GM23338 (cell line): ENCODE measurements at regions not wholly inside any gene's neighbourhood (a gene's known extent, or its start where the extent isn't known, plus 50 kb on each side); places are given as distances from the start of the nearest gene placed in this dataset.

Experiments
- ATAC-seq: fragments of 200-7000 bp; cut with Tn5 transposase; 3 replicates; pipeline ENCODE4 v1.9.1; 2020
- DNase-seq: peaks from one replicate; pipeline ENCODE4 v3.0.0-alpha.2; 2015; ENCODE audit warnings: low spot score
- H2AFZ ChIP-seq: fragments of 200-600 bp; sonication (generic); 2 replicates; pipeline ENCODE4 v1.8.0; 2016; ENCODE audit warnings: antibody characterized with exemption, mild to moderate bottlenecking, moderate library complexity
- H3F3A ChIP-seq: fragments of 200-600 bp; sonication (generic); replicated peaks from 2 replicates; pipeline ENCODE4 v1.8.0; 2017; ENCODE audit warnings: antibody characterized with exemption, mixed run types, low read depth
- H3K27ac ChIP-seq: fragments of 200-600 bp; sonication (generic); 2 replicates; pipeline ENCODE4 v1.6.1; 2016; ENCODE audit warnings: low read depth
- H3K27me3 ChIP-seq: fragments of 200-600 bp; sonication (generic); 2 replicates; pipeline ENCODE4 v1.8.0; 2016; ENCODE audit warnings: mild to moderate bottlenecking, mixed run types, moderate library complexity; ENCODE audit not compliant: insufficient read depth
- H3K36me3 ChIP-seq: fragments of 200-600 bp; sonication (generic); 2 replicates; pipeline ENCODE4 v1.8.0; 2016; ENCODE audit warnings: mild to moderate bottlenecking; ENCODE audit not compliant: insufficient read depth
- H3K4me1 ChIP-seq: fragments of 200-600 bp; sonication (generic); 2 replicates; pipeline ENCODE4 v1.8.0; 2016; ENCODE audit warnings: mild to moderate bottlenecking, moderate library complexity; ENCODE audit not compliant: insufficient read depth
- H3K4me2 ChIP-seq: fragments of 200-600 bp; sonication (generic); 2 replicates; pipeline ENCODE4 v1.7.1; 2017; ENCODE audit warnings: mixed run types
- H3K4me3 ChIP-seq: fragments of 200-600 bp; sonication (generic); 2 replicates; pipeline ENCODE4 v1.6.1; 2016; ENCODE audit warnings: mixed run types
- H3K79me2 ChIP-seq: fragments of 200-600 bp; sonication (generic); replicated peaks from 2 replicates; pipeline ENCODE4 v1.8.0; 2017; ENCODE audit warnings: mild to moderate bottlenecking; ENCODE audit not compliant: insufficient read depth
- H3K9me2 ChIP-seq: fragments of 200-600 bp; sonication (generic); 2 replicates; pipeline ENCODE4 v1.8.0; 2017; ENCODE audit not compliant: insufficient read depth
- H4K20me1 ChIP-seq: fragments of 200-600 bp; sonication (generic); replicated peaks from 2 replicates; pipeline ENCODE4 v1.8.0; 2017; ENCODE audit warnings: mild to moderate bottlenecking; ENCODE audit not compliant: insufficient read depth
- H3K27ac Mint-ChIP-seq: 2 replicates; pipeline ENCODE4 v1.8.0; 2020; ENCODE audit warnings: inconsistent platforms, mild to moderate bottlenecking, moderate library complexity, mixed read lengths
- H3K27me3 Mint-ChIP-seq: 3 replicates; pipeline ENCODE4 v1.8.0; 2022; ENCODE audit warnings: low read depth, mild to moderate bottlenecking, moderate library complexity, mixed read lengths, inconsistent platforms; ENCODE audit not compliant: insufficient read depth, poor library complexity
- H3K36me3 Mint-ChIP-seq: 3 replicates; pipeline ENCODE4 v1.8.0; 2021; ENCODE audit warnings: low read depth, mild to moderate bottlenecking, inconsistent platforms, moderate library complexity, mixed read lengths
- H3K4me1 Mint-ChIP-seq: 3 replicates; pipeline ENCODE4 v1.8.0; 2020; ENCODE audit warnings: mild to moderate bottlenecking, inconsistent platforms, mixed read lengths
- H3K4me3 Mint-ChIP-seq: 3 replicates; pipeline ENCODE4 v1.8.0; 2021; ENCODE audit warnings: moderate library complexity, mild to moderate bottlenecking, inconsistent platforms, mixed read lengths
- H3K9me3 Mint-ChIP-seq: 3 replicates; pipeline ENCODE4 v1.8.0; 2020; ENCODE audit warnings: moderate library complexity, mild to moderate bottlenecking, inconsistent platforms, mixed read lengths
- CREB1 ChIP-seq: fragments of 250-450 bp; sonication (Bioruptor Pico); IDR thresholded peaks from 2 replicates; pipeline ENCODE4 v1.5.0; 2020; ENCODE audit warnings: low read depth, mild to moderate bottlenecking, moderate library complexity
- EZH2 ChIP-seq: fragments of 200-600 bp; sonication (generic); IDR thresholded peaks from one replicate; pipeline ENCODE4 v1.8.0; 2017; ENCODE audit warnings: antibody characterized with exemption, mild to moderate bottlenecking, low read depth; ENCODE audit not compliant: unreplicated experiment
- EZH2phosphoT487 ChIP-seq: fragments of 200-600 bp; sonication (generic); IDR thresholded peaks from one replicate; pipeline ENCODE4 v1.8.1; 2018; ENCODE audit warnings: antibody characterized with exemption; ENCODE audit not compliant: unreplicated experiment
- JUNB ChIP-seq: IDR thresholded peaks from one replicate; pipeline ENCODE4 v1.6.1; 2016; ENCODE audit warnings: antibody characterized with exemption; ENCODE audit not compliant: unreplicated experiment
- NANOG ChIP-seq: IDR thresholded peaks from 2 replicates; pipeline ENCODE4 v1.6.1; 2016; ENCODE audit warnings: antibody characterized with exemption, borderline replicate concordance
- POLR2AphosphoS5 ChIP-seq: IDR thresholded peaks from 2 replicates; pipeline ENCODE4 v1.6.1; 2016; ENCODE audit warnings: antibody characterized with exemption, low read depth
- STAT1 ChIP-seq: IDR thresholded peaks from one replicate; pipeline ENCODE4 v1.6.1; 2016; ENCODE audit warnings: antibody characterized with exemption; ENCODE audit not compliant: unreplicated experiment
- ZNF114 ChIP-seq: fragments of 250-450 bp; sonication (Bioruptor Pico); IDR thresholded peaks from 2 replicates; pipeline ENCODE4 v1.5.0; 2020; ENCODE audit warnings: mild to moderate bottlenecking, moderate library complexity
- ZNF331 ChIP-seq: fragments of 250-450 bp; sonication (Bioruptor Pico); IDR thresholded peaks from 2 replicates; pipeline ENCODE4 v1.5.0; 2020; ENCODE audit warnings: low read depth, mild to moderate bottlenecking, moderate library complexity
- TF ChIP-seq, protein P1 (sequence below), 2 experiments: fragments of 200-600 bp in 1 of 2; sonication (generic) in 1 of 2; conservative IDR thresholded peaks; 2 replicates each; pipeline versions ENCODE4 v1.5.1 to v1.6.1; 2016 to 2017; ENCODE audit warnings: antibody characterized with exemption in 2 of 2, low read depth in 2 of 2, mild to moderate bottlenecking in 2 of 2, moderate library complexity in 1 of 2
- TF ChIP-seq, protein P2 (sequence below): IDR thresholded peaks from 2 replicates; pipeline ENCODE4 v1.6.1; 2016; ENCODE audit warnings: antibody characterized with exemption
- TF ChIP-seq, protein P3 (sequence below): IDR thresholded peaks from one replicate; pipeline ENCODE4 v1.6.1; 2018; ENCODE audit warnings: antibody characterized with exemption; ENCODE audit not compliant: unreplicated experiment
- TF ChIP-seq, protein P4 (sequence below): fragments of 250-450 bp; sonication (Bioruptor Pico); IDR thresholded peaks from 2 replicates; pipeline ENCODE4 v1.5.0; 2020; ENCODE audit warnings: mild to moderate bottlenecking, moderate library complexity

DNA sequence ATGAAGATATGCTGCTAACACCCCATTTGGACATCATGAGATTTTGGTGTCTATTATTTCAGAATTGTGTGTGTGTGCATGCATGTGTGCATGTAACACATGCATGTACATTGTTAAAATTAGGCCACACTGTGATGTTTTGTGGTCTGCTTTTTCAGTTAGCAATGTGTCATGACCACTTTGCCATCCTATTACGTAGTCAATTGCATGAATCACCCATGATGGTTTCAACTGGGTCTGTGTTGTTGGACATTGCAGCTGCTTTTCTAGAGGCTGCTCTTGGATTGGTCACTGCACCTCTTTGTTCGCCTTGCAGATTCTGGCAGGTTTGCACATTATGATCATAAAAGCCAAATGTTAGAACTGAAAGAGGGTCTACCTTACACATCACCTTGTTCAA lies 101.0 kb upstream of the THBS1 start:
- ATAC-seq, result no peak
- Histone ChIP-seq H3K4me1 (no peaks in the 10 kb centered on the region), H4K20me1 (no peaks in the 10 kb centered on the region), H3K79me2 (no peaks in the 10 kb centered on the region), H3K4me2 (no peak overlapping the region), H3F3A (no peaks in the 10 kb centered on the region), H3K9me2 (no peaks in the 10 kb centered on the region), H3K36me3 (no peaks in the 10 kb centered on the region), H3K27ac (no peak overlapping the region), H3K27me3 (no peaks in the 10 kb centered on the region), H2AFZ (no peak overlapping the region), H3K4me3 (no peak overlapping the region)
- no peak overlapping the region for H3K4me3 Mint-ChIP-seq
- no peak for DNase-seq
- TF ChIP-seq, protein P1, sequence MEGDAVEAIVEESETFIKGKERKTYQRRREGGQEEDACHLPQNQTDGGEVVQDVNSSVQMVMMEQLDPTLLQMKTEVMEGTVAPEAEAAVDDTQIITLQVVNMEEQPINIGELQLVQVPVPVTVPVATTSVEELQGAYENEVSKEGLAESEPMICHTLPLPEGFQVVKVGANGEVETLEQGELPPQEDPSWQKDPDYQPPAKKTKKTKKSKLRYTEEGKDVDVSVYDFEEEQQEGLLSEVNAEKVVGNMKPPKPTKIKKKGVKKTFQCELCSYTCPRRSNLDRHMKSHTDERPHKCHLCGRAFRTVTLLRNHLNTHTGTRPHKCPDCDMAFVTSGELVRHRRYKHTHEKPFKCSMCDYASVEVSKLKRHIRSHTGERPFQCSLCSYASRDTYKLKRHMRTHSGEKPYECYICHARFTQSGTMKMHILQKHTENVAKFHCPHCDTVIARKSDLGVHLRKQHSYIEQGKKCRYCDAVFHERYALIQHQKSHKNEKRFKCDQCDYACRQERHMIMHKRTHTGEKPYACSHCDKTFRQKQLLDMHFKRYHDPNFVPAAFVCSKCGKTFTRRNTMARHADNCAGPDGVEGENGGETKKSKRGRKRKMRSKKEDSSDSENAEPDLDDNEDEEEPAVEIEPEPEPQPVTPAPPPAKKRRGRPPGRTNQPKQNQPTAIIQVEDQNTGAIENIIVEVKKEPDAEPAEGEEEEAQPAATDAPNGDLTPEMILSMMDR (conservative IDR thresholded peaks at IDR 0.05; ENCODE audit: low read depth in 2 of 2), result no peak
- TF ChIP-seq ZNF114 (CRISPR knock-in tag) (no peak), POLR2AphosphoS5 (no peak), CREB1 (no peak), JUNB (no peak), EZH2phosphoT487 (no peak), NANOG (no peak), STAT1 (no peak), EZH2 (no peak), ZNF331 (no peak)
- TF ChIP-seq, protein P2, sequence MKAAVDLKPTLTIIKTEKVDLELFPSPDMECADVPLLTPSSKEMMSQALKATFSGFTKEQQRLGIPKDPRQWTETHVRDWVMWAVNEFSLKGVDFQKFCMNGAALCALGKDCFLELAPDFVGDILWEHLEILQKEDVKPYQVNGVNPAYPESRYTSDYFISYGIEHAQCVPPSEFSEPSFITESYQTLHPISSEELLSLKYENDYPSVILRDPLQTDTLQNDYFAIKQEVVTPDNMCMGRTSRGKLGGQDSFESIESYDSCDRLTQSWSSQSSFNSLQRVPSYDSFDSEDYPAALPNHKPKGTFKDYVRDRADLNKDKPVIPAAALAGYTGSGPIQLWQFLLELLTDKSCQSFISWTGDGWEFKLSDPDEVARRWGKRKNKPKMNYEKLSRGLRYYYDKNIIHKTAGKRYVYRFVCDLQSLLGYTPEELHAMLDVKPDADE, result no peak
- TF ChIP-seq, protein P3, sequence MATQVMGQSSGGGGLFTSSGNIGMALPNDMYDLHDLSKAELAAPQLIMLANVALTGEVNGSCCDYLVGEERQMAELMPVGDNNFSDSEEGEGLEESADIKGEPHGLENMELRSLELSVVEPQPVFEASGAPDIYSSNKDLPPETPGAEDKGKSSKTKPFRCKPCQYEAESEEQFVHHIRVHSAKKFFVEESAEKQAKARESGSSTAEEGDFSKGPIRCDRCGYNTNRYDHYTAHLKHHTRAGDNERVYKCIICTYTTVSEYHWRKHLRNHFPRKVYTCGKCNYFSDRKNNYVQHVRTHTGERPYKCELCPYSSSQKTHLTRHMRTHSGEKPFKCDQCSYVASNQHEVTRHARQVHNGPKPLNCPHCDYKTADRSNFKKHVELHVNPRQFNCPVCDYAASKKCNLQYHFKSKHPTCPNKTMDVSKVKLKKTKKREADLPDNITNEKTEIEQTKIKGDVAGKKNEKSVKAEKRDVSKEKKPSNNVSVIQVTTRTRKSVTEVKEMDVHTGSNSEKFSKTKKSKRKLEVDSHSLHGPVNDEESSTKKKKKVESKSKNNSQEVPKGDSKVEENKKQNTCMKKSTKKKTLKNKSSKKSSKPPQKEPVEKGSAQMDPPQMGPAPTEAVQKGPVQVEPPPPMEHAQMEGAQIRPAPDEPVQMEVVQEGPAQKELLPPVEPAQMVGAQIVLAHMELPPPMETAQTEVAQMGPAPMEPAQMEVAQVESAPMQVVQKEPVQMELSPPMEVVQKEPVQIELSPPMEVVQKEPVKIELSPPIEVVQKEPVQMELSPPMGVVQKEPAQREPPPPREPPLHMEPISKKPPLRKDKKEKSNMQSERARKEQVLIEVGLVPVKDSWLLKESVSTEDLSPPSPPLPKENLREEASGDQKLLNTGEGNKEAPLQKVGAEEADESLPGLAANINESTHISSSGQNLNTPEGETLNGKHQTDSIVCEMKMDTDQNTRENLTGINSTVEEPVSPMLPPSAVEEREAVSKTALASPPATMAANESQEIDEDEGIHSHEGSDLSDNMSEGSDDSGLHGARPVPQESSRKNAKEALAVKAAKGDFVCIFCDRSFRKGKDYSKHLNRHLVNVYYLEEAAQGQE, result no peak
- TF ChIP-seq, protein P4, sequence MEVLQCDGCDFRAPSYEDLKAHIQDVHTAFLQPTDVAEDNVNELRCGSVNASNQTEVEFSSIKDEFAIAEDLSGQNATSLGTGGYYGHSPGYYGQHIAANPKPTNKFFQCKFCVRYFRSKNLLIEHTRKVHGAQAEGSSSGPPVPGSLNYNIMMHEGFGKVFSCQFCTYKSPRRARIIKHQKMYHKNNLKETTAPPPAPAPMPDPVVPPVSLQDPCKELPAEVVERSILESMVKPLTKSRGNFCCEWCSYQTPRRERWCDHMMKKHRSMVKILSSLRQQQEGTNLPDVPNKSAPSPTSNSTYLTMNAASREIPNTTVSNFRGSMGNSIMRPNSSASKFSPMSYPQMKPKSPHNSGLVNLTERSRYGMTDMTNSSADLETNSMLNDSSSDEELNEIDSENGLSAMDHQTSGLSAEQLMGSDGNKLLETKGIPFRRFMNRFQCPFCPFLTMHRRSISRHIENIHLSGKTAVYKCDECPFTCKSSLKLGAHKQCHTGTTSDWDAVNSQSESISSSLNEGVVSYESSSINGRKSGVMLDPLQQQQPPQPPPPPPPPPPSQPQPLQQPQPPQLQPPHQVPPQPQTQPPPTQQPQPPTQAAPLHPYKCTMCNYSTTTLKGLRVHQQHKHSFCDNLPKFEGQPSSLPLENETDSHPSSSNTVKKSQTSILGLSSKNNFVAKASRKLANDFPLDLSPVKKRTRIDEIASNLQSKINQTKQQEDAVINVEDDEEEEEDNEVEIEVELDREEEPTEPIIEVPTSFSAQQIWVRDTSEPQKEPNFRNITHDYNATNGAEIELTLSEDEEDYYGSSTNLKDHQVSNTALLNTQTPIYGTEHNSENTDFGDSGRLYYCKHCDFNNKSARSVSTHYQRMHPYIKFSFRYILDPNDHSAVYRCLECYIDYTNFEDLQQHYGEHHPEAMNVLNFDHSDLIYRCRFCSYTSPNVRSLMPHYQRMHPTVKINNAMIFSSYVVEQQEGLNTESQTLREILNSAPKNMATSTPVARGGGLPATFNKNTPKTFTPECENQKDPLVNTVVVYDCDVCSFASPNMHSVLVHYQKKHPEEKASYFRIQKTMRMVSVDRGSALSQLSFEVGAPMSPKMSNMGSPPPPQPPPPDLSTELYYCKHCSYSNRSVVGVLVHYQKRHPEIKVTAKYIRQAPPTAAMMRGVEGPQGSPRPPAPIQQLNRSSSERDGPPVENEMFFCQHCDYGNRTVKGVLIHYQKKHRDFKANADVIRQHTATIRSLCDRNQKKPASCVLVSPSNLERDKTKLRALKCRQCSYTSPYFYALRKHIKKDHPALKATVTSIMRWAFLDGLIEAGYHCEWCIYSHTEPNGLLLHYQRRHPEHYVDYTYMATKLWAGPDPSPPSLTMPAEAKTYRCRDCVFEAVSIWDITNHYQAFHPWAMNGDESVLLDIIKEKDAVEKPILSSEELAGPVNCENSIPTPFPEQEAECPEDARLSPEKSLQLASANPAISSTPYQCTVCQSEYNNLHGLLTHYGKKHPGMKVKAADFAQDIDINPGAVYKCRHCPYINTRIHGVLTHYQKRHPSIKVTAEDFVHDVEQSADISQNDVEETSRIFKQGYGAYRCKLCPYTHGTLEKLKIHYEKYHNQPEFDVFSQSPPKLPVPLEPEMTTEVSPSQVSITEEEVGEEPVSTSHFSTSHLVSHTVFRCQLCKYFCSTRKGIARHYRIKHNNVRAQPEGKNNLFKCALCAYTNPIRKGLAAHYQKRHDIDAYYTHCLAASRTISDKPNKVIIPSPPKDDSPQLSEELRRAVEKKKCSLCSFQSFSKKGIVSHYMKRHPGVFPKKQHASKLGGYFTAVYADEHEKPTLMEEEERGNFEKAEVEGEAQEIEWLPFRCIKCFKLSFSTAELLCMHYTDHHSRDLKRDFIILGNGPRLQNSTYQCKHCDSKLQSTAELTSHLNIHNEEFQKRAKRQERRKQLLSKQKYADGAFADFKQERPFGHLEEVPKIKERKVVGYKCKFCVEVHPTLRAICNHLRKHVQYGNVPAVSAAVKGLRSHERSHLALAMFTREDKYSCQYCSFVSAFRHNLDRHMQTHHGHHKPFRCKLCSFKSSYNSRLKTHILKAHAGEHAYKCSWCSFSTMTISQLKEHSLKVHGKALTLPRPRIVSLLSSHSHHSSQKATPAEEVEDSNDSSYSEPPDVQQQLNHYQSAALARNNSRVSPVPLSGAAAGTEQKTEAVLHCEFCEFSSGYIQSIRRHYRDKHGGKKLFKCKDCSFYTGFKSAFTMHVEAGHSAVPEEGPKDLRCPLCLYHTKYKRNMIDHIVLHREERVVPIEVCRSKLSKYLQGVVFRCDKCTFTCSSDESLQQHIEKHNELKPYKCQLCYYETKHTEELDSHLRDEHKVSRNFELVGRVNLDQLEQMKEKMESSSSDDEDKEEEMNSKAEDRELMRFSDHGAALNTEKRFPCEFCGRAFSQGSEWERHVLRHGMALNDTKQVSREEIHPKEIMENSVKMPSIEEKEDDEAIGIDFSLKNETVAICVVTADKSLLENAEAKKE (CRISPR knock-in tag), result no peak
- H3K4me1 Mint-ChIP-seq, result peaks cover 3% of the 10 kb centered on the region; the same call in 2 of the 3 replicates
- no peaks in the 10 kb centered on the region for H3K36me3 Mint-ChIP-seq
- H3K27ac Mint-ChIP-seq, result no peak overlapping the region
- no peaks in the 10 kb centered on the region for H3K9me3 Mint-ChIP-seq
- H3K27me3 Mint-ChIP-seq, result no peaks in the 10 kb centered on the region
